GM12891 (cell line): ENCODE measurements at regions not wholly inside any gene's neighbourhood (a gene's known extent, or its start where the extent isn't known, plus 50 kb on each side); places are given as distances from the start of the nearest gene placed in this dataset.

Experiments
- POLR2A ChIP-seq: IDR thresholded peaks from 2 replicates; pipeline ENCODE4 v1.6.1; 2011; ENCODE audit warnings: low read depth, low read length, control low read depth
- POLR2AphosphoS5 ChIP-seq: IDR thresholded peaks from 2 replicates; pipeline ENCODE4 v1.6.1; 2011; ENCODE audit warnings: low read depth, low read length, control low read depth
- POU2F2 ChIP-seq: IDR thresholded peaks from 2 replicates; pipeline ENCODE4 v1.6.1; 2011; ENCODE audit warnings: low read depth, mild to moderate bottlenecking, control low read depth, low read length, moderate library complexity
- SPI1 ChIP-seq: IDR thresholded peaks from 2 replicates; pipeline ENCODE4 v1.6.1; 2011; ENCODE audit warnings: low read depth, low read length, control low read depth
- TAF1 ChIP-seq: IDR thresholded peaks from 2 replicates; pipeline ENCODE4 v1.6.1; 2011; ENCODE audit warnings: low read depth, low read length, control low read depth

- TF ChIP-seq SPI1 = no peak
- no peak for TF ChIP-seq POU2F2
- no peak for TF ChIP-seq POLR2A
- TF ChIP-seq POLR2AphosphoS5 = no peak
- TF ChIP-seq TAF1 = no peak
Observed at GRCh38 chr18:77377813-77378212, 128.2 kb downstream of the GALR1 start.
